ENCODE measurements at regions not wholly inside any gene's neighbourhood (a gene's known extent, or its start where the extent isn't known, plus 50 kb on each side); places are given as distances from the start of the nearest gene placed in this dataset.

DNA sequence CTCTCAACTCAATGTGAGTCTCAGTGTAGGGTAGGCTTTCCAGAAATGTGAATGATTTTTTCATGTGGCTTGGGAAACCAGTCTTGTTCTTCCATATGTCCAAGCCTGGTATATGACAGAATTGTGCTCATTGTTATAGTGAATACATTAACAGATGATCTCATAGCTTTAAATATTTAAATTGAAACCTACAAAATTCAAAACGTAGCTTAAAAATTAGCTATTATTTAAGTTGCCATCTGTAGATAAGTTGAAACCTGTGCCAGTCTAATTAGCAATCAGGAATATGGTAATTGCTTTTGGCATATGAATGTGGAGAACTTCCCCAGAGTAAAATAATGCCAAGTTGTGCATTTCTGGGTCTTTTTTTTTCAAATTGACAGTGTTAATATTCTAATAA lies 891.6 kb upstream of the SEL1L start:
- FAIRE-seq: no peak
- DNase-seq (ENCODE audit: insufficient read length): no peak
- TF ChIP-seq POLR2A (IDR thresholded peaks at IDR 0.05; ENCODE audit: low read depth, low read length) (no peak), TAF1 (IDR thresholded peaks at IDR 0.05; ENCODE audit: borderline replicate concordance, low read depth, low read length) (no peak), POLR2AphosphoS5 (IDR thresholded peaks at IDR 0.05; ENCODE audit: low read depth, low read length) (no peak)

DNA sequence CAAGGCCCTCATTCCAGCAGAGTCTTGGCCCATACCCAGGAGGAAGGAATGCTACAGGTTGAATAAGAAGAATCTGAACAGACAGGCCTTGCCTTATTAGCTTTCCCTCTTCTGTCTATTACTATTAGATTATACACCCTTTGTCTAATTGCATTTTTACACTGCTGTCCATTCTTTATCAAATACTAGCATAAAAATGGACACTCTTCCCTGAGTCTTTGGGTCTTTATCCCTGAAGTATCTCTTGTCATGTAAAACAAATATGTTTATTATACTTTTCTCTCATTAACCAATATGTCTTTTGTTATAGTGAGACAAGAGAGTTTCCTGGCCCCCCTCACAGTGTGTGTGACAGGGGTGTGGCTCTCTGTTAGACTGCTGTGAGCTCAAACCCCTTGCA lies 897.4 kb upstream of the SEL1L start:
- FAIRE-seq (no peak), DNase-seq (ENCODE audit: insufficient read length) (no peak)
- TF ChIP-seq POLR2A (IDR thresholded peaks at IDR 0.05; ENCODE audit: low read depth, low read length): no peak
- no peak for TF ChIP-seq TAF1 (IDR thresholded peaks at IDR 0.05; ENCODE audit: borderline replicate concordance, low read depth, low read length)
- no peak for TF ChIP-seq POLR2AphosphoS5 (IDR thresholded peaks at IDR 0.05; ENCODE audit: low read depth, low read length)

DNA sequence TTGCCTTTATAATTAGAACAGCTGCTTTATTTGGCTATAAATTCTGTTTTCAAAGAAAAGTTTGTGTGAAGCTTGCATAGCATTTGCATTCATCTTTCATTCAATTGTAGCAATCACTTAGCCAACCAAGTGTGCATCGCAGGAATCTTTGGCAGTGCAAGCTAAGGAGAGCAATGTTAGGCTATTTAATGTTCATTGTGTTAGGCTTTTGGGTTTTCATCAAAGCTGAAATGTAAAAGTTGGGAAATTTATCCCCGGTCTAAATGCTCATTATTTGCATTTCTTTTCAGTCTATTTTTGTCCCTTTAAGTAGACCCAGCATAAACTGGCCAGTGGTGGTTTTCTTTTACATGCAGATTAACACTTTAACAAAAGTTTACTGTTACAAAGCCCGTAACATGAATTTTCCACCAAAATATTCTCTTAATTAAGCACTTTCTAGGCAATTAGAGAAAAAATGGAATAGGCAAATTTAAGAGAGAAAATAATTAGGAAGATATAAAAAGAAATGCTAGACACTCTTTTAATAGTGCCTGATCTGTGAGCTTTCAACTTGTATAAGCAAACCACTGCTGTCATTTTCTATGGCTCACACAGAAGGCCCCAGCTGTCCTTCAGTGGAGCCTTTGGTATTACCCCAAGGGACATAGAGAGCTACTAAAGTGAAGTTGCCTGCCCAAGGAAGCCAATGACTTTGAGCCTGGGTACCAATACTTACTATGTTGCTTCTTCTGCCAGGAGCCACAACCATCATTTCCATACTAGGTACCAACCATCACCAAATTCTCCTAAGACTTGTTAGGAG lies 898.9 kb upstream of the SEL1L start:
- FAIRE-seq (no peak), DNase-seq (ENCODE audit: insufficient read length) (no peak)
- TF ChIP-seq POLR2AphosphoS5 (IDR thresholded peaks at IDR 0.05; ENCODE audit: low read depth, low read length) (no peak), POLR2A (IDR thresholded peaks at IDR 0.05; ENCODE audit: low read depth, low read length) (no peak), TAF1 (IDR thresholded peaks at IDR 0.05; ENCODE audit: borderline replicate concordance, low read depth, low read length) (no peak)

DNA sequence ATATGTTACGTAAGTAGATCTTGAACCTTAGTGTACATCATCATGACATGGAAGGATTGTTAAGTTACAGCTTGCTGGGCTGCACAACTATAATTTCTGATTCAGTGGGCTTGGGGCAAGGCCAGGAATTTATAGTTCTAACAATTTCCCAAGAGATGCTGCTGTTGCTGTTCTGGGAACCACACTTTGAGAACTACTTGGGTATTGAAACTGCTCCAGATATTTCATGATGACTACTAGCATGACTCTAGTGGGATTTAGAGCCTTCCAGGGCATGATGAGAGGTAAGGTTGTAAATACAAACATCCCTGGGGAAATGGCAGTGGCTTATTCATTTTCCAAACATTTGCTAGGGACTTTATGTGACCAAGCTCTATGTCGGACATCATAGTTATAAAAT lies 904.8 kb upstream of the SEL1L start:
- DNase-seq (ENCODE audit: insufficient read length) (no peak), FAIRE-seq (no peak)
- TF ChIP-seq POLR2A (IDR thresholded peaks at IDR 0.05; ENCODE audit: low read depth, low read length) (no peak), TAF1 (IDR thresholded peaks at IDR 0.05; ENCODE audit: borderline replicate concordance, low read depth, low read length) (no peak), POLR2AphosphoS5 (IDR thresholded peaks at IDR 0.05; ENCODE audit: low read depth, low read length) (no peak)

DNA sequence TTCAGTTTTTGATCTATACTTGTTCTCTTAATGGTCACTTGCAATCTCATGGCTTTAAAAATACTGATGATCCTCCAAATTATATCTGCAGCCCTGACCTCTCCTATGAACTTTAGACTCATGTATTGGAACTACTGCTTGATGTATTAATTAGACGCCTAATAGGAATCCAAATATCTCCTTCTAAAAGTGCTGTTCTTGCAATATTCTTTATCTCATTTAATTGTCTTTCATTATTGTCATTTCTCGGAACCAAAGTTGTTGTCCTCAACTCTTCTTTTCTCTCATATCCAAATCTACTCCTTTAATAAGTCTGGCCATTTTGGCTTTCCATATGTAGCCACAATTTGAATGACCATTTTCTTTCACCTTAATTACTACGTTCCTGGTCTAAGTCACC lies 907.6 kb upstream of the SEL1L start:
- DNase-seq (ENCODE audit: insufficient read length) (no peak), FAIRE-seq (no peak)
- no peak for TF ChIP-seq POLR2AphosphoS5 (IDR thresholded peaks at IDR 0.05; ENCODE audit: low read depth, low read length)
- TF ChIP-seq TAF1 (IDR thresholded peaks at IDR 0.05; ENCODE audit: borderline replicate concordance, low read depth, low read length): no peak
- no peak for TF ChIP-seq POLR2A (IDR thresholded peaks at IDR 0.05; ENCODE audit: low read depth, low read length)

DNA sequence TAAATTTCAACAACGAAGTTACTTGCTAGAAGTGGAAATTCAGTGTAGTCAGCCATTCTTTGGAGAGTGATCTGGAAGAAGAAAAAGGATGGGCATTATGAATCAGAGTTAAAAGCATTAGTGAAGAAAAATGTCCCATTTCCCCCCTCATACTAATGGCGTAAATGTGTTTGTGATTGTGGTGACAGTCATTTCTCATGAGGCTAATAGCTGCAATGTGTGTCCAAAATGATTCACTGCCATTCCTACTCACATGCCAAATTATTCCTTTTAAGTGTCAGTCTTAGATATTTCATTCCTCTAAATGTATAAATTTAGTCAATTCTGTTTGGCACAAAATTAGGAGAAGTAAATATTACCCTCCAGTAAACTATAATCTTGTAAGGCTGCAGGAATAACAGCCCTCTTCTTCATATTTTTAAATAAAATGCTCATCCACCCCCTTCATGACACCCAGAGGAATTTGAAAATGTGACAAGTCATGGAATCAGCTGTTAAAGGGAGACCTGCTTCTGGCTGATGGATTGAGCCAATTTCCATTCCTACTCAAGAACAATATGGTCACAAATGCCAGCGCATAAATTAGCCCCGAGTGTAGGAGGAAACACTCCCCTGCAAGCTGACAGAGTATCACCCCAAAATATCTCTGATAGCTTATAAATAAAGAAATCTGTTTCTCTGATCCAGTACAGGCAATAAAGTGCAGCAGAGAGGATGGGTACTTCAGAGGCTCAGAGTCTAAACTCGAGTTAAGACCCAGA lies 912.3 kb upstream of the SEL1L start:
- FAIRE-seq (no peak), DNase-seq (ENCODE audit: insufficient read length) (no peak)
- no peak for TF ChIP-seq POLR2AphosphoS5 (IDR thresholded peaks at IDR 0.05; ENCODE audit: low read depth, low read length)
- TF ChIP-seq POLR2A (IDR thresholded peaks at IDR 0.05; ENCODE audit: low read depth, low read length): no peak

DNA sequence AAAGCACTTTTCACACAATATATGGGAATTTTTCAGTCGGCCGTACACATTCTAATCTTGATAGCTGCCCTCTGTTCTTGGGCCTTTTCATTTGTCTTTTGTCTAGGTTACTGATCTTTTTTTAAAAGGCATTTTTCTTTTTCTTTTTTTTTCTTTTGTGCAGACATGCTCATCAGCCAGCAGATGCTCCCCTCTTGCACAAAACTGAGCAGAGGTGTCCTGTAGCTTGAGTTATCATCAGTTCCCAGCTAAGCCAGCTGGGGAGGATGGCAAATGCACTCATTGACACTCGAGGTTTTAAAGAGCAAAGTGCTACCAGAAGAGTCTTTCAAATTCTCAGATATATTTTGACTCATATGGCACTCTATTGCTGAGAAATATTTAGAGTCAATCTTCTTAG lies 913.9 kb upstream of the SEL1L start:
- FAIRE-seq (no peak), DNase-seq (ENCODE audit: insufficient read length) (no peak)
- no peak for TF ChIP-seq TAF1 (IDR thresholded peaks at IDR 0.05; ENCODE audit: borderline replicate concordance, low read depth, low read length)
- no peak for TF ChIP-seq POLR2AphosphoS5 (IDR thresholded peaks at IDR 0.05; ENCODE audit: low read depth, low read length)
- no peak for TF ChIP-seq POLR2A (IDR thresholded peaks at IDR 0.05; ENCODE audit: low read depth, low read length)

DNA sequence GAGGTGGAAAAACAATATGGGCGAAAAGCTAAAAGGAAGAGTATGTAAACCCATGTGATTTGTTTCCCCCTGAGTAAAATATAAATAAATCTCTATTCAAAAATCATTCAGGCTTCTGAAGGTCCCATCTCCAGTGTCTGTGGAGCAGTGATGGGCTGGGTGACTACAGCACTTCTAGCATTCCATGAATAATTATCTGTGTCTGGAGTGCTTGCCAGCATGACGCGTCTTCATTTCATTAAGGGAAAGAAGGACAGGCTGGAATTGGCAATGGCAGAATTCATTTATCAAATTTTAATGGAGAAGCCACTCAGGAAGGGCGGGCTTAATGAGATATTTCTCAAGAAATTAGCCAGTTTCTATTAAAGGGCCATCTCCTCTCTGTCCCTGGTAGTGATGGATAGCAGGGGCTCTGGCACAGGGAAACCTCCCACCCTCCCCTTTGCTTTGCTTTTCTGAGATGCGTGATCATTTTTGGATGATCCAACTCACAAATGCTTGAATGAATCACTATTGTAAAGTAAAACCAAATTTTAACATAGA lies 916.3 kb upstream of the SEL1L start:
- TF ChIP-seq POLR2AphosphoS5 (IDR thresholded peaks at IDR 0.05; ENCODE audit: low read depth, low read length) (no peak), POLR2A (IDR thresholded peaks at IDR 0.05; ENCODE audit: low read depth, low read length) (no peak), TAF1 (IDR thresholded peaks at IDR 0.05; ENCODE audit: borderline replicate concordance, low read depth, low read length) (no peak)
- DNase-seq (ENCODE audit: insufficient read length) (no peak), FAIRE-seq (no peak)

DNA sequence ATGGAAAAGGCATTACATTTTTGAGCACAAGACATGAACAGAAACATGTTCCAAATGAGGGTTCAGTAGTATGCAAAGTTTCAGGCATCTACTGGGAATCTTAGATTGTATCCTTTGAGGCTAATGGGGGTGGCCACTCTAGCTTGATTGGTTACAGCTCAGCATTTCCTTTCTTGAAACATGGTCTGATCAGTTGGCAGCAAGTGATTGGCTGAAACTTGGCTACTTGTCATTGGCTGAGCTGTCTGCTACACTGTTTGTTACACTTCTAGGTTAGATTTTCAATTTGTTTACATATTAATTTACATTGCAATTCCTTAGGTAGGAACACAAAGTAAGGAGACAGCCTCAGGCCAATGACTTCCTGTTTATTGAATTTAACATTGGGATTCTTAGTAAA lies 918.0 kb upstream of the SEL1L start:
- FAIRE-seq: no peak
- TF ChIP-seq POLR2AphosphoS5 (IDR thresholded peaks at IDR 0.05; ENCODE audit: low read depth, low read length) (no peak), POLR2A (IDR thresholded peaks at IDR 0.05; ENCODE audit: low read depth, low read length) (no peak), TAF1 (IDR thresholded peaks at IDR 0.05; ENCODE audit: borderline replicate concordance, low read depth, low read length) (no peak)
- DNase-seq (ENCODE audit: insufficient read length): no peak

DNA sequence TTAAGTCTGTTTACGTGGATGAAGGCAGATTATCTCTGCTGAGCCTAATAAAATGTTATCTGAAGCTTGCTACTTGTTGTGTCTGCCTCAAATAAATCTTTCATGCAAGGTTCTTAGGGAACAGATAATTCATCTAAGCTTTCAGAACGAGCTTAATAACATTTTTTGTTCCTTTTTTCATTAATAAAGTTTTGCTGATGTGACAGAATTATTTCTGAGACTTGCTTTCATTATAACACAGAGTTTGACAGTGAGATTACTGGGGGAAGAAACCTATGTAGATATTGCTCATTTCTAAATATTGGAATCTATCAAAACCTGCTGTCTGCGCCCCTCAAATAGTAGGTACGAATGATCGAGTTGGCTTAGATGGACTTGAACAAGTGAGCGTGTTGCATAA lies 948.7 kb upstream of the SEL1L start:
- DNase-seq (ENCODE audit: insufficient read length) (no peak), FAIRE-seq (no peak)
- TF ChIP-seq TAF1 (IDR thresholded peaks at IDR 0.05; ENCODE audit: borderline replicate concordance, low read depth, low read length) (no peak), POLR2AphosphoS5 (IDR thresholded peaks at IDR 0.05; ENCODE audit: low read depth, low read length) (no peak), POLR2A (IDR thresholded peaks at IDR 0.05; ENCODE audit: low read depth, low read length) (no peak)

DNA sequence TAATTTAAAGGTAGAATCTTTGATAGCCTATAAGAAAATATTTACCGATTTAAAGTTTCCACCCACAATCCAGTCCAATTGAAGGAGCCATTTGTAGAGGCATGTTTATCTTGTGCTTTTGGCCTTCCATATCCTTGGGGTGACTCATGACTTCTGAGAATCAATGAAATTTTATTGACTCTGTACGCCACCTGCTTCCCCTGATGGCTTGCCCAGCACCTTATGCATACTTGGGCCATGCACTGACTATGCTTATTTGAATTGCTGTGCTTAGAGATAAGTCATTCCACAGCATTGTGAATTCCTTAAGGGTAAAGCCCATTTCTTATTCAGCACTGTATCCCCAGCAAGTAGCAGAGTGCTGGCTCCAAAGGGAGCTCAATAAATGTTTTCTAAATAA lies 954.8 kb upstream of the SEL1L start:
- FAIRE-seq (no peak), DNase-seq (ENCODE audit: insufficient read length) (no peak)
- TF ChIP-seq TAF1 (IDR thresholded peaks at IDR 0.05; ENCODE audit: borderline replicate concordance, low read depth, low read length) (no peak), POLR2A (IDR thresholded peaks at IDR 0.05; ENCODE audit: low read depth, low read length) (no peak), POLR2AphosphoS5 (IDR thresholded peaks at IDR 0.05; ENCODE audit: low read depth, low read length) (no peak)

DNA sequence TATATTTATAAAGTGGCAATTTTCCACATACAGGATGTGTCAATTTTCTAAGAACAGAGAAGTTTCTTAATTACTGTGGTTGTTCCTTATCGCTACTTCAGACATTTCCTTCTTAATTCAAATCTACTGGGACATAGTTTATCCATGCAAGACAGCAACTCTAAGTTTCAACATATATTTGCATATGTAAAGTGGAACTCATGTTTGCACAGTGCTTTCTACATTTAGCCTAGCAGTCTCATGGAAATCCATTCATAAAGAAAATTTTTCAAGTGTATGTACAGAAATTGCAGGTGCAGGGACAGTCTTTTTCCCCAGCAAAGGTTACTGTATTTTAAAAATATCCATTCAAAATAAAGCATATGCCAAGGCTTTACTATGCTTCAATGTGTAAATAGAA lies 956.7 kb upstream of the SEL1L start:
- DNase-seq (ENCODE audit: insufficient read length): no peak
- TF ChIP-seq POLR2AphosphoS5 (IDR thresholded peaks at IDR 0.05; ENCODE audit: low read depth, low read length) (no peak), POLR2A (IDR thresholded peaks at IDR 0.05; ENCODE audit: low read depth, low read length) (no peak), TAF1 (IDR thresholded peaks at IDR 0.05; ENCODE audit: borderline replicate concordance, low read depth, low read length) (no peak)
- FAIRE-seq: no peak
